Tibial nerve (tissue), 4 donors: ENCODE measurements at regions not wholly inside any gene's neighbourhood (a gene's known extent, or its start where the extent isn't known, plus 50 kb on each side); places are given as distances from the start of the nearest gene placed in this dataset.

Experiments used
- DNase-seq, 2 donors: peaks; one replicate each; pipeline ENCODE4 v3.0.0-alpha.2; 2019; ENCODE audit warnings: low spot score in 2 of 2
- H3K27ac ChIP-seq, 4 donors: fragments of 200-600 bp; sonication (generic) in 3 of 4; one replicate each; pipeline ENCODE4 v1.5.1; 2017 to 2019; ENCODE audit warnings: mild to moderate bottlenecking in 1 of 4
- H3K27me3 ChIP-seq, 2 donors: fragments of 200-600 bp; sonication (generic) in 1 of 2; one replicate each; pipeline versions ENCODE4 v1.5.1 to v1.6.0; 2017 to 2019
- H3K36me3 ChIP-seq, 3 donors: fragments of 200-600 bp; sonication (generic); one replicate each; pipeline ENCODE4 v1.5.1; 2018 to 2019
- H3K4me1 ChIP-seq, 4 donors: fragments of 200-600 bp; sonication (generic) in 3 of 4; one replicate each; pipeline ENCODE4 v1.5.1; 2017 to 2019
- H3K4me3 ChIP-seq, 4 donors: fragments of 200-600 bp; sonication (generic) in 3 of 4; one replicate each; pipeline ENCODE4 v1.5.1; 2017 to 2019; ENCODE audit warnings: mild to moderate bottlenecking in 1 of 4, moderate library complexity in 1 of 4
- H3K9me3 ChIP-seq, 4 donors: fragments of 200-600 bp; sonication (generic) in 3 of 4; one replicate each; pipeline ENCODE4 v1.5.1; 2017 to 2019
- CTCF ChIP-seq, 5 experiments: fragments of 200-600 bp in 3 of 5; fragments of 450-650 bp in 2 of 5; sonication (generic) in 3 of 5; IDR thresholded peaks; one replicate each; pipeline ENCODE4 v1.5.1; 2016 to 2019; ENCODE audit warnings: antibody characterized with exemption in 5 of 5, mild to moderate bottlenecking in 3 of 5, moderate library complexity in 2 of 5
- EP300 ChIP-seq, 2 donors: sonication (generic); formaldehyde crosslinking; IDR thresholded peaks; one replicate each; pipeline ENCODE4 v1.6.1; 2017; ENCODE audit warnings: antibody characterized with exemption in 2 of 2, mild to moderate bottlenecking in 1 of 2
- POLR2A ChIP-seq, 2 donors: fragments of 450-650 bp; IDR thresholded peaks; one replicate each; pipeline ENCODE4 v1.6.1; 2017; ENCODE audit warnings: antibody characterized with exemption in 2 of 2, mild to moderate bottlenecking in 2 of 2, moderate library complexity in 2 of 2
- WGBS, 2 donors: methylation state at CpG; one replicate each; pipeline ENCODE4 v1.1.5; 2018; 5-methylcytosine and 5-hydroxymethylcytosine counted together

GRCh38 chr6:74931558-74931957 is 274.3 kb downstream of the COL12A1 start:
- Histone ChIP-seq H3K9me3 (no peaks in the 10 kb centered on the region), H3K4me1 (peaks cover 0 to 5% (median 2%) of the 10 kb centered on the region in 4 donors), H3K36me3 (no peaks in the 10 kb centered on the region), H3K27ac (peak overlapping the region in 1 of 4 donors; percentile 48), H3K27me3 (no peaks in the 10 kb centered on the region), H3K4me3 (no peak overlapping the region)
- peak in 1 of 2 donors; percentile 5 for DNase-seq
- 20 to 21% methylated on average over 1 of the region's 1 CpG for WGBS, 2 donors
- TF ChIP-seq EP300 (IDR thresholded peaks at IDR 0.05) (peak in 1 of 2 donors; percentile 6), CTCF (IDR thresholded peaks at IDR 0.05) (no peak), POLR2A (IDR thresholded peaks at IDR 0.05) (no peak)

DNA sequence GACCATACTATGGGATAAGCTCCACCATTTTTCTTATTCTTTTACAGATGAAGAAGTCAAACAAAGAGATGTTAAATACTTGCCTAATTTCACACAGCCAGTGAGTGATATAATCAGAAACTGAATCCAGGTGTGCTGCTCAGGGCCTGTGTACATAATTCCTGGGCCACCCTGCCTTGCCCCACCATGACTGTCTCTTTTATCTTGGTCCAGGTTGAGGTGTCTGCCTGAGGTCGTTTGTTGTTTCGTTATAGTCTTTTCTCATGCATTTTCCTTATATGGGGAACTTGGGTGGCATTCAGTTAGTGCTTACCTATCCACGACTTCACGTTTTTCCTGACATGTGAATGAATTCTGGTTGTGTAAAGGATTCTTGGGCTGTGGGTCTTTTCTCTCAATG is 277.6 kb downstream of the COL12A1 start:
- Histone ChIP-seq H3K4me3 (no peak overlapping the region), H3K9me3 (no peaks in the 10 kb centered on the region), H3K36me3 (no peaks in the 10 kb centered on the region), H3K4me1 (peaks cover 0 to 5% (median 2%) of the 10 kb centered on the region in 4 donors), H3K27ac (no peak overlapping the region), H3K27me3 (no peaks in the 10 kb centered on the region)
- no peak for DNase-seq
- WGBS, 2 donors: 73 to 93% methylated on average over 4 of the region's 4 CpGs
- no peak for TF ChIP-seq CTCF (IDR thresholded peaks at IDR 0.05)

DNA sequence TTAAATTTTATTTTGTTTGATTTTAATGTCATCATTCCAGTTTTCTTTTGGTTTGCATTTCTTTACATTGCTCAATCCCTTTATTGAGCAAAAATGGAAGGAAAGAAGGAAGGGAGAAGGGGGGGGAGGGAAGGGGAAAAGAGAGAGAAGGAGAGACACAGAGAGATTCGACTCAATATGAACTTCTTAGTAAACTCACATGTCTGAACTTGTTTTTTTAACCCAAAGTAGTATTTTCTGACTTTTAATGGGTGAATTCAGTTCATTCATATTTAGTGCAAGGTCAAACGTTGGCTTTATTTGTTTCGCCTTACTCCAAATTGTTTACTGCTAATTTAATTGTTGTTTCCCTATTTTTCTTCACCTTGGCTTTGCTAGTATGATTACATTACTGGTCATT is 278.6 kb downstream of the COL12A1 start:
- Histone ChIP-seq H3K36me3 (no peaks in the 10 kb centered on the region), H3K27ac (no peak overlapping the region), H3K9me3 (no peaks in the 10 kb centered on the region), H3K27me3 (no peaks in the 10 kb centered on the region), H3K4me3 (no peak overlapping the region), H3K4me1 (peaks cover 0 to 3% (median under 1%) of the 10 kb centered on the region in 4 donors)
- DNase-seq: no peak
- 73 to 84% methylated on average over 3 of the region's 3 CpGs for WGBS, 2 donors
- TF ChIP-seq POLR2A (IDR thresholded peaks at IDR 0.05): no peak
- TF ChIP-seq CTCF (IDR thresholded peaks at IDR 0.05): no peak
- no peak for TF ChIP-seq EP300 (IDR thresholded peaks at IDR 0.05)

- H3K27ac ChIP-seq: no peak overlapping the region
- no peaks in the 10 kb centered on the region for H3K4me1 ChIP-seq
- WGBS, 2 donors: 82 to 85% methylated on average over 5 of the region's 5 CpGs
- no peaks in the 10 kb centered on the region for H3K9me3 ChIP-seq
- TF ChIP-seq EP300 (IDR thresholded peaks at IDR 0.05): no peak
- no peak for TF ChIP-seq CTCF (IDR thresholded peaks at IDR 0.05)
- no peak for TF ChIP-seq POLR2A (IDR thresholded peaks at IDR 0.05)
- H3K4me3 ChIP-seq: no peak overlapping the region
- H3K36me3 ChIP-seq: no peaks in the 10 kb centered on the region
- no peak for DNase-seq
- no peaks in the 10 kb centered on the region for H3K27me3 ChIP-seq
Observed at GRCh38 chr6:74925683-74926082, 280.2 kb downstream of the COL12A1 start.

GRCh38 chr6:74914888-74915287 is 291.0 kb downstream of the COL12A1 start:
- no peak overlapping the region for H3K27ac ChIP-seq

More at GRCh38 chr6:74914888-74915287, 291.0 kb downstream of the COL12A1 start:
- no peaks in the 10 kb centered on the region for H3K36me3 ChIP-seq
- no peak overlapping the region for H3K4me3 ChIP-seq
- no peak for DNase-seq
- 81 to 84% methylated on average over 3 of the region's 3 CpGs for WGBS, 2 donors
- TF ChIP-seq EP300 (IDR thresholded peaks at IDR 0.05) (no peak), CTCF (IDR thresholded peaks at IDR 0.05) (no peak), POLR2A (IDR thresholded peaks at IDR 0.05) (no peak)
- H3K27me3 ChIP-seq: no peaks in the 10 kb centered on the region
- no peaks in the 10 kb centered on the region for H3K9me3 ChIP-seq
- no peaks in the 10 kb centered on the region for H3K4me1 ChIP-seq
